ENCODE measurements at regions not wholly inside any gene's neighbourhood (a gene's known extent, or its start where the extent isn't known, plus 50 kb on each side); places are given as distances from the start of the nearest gene placed in this dataset.

GRCh38 chr18:78699499-78699898 lies 280.1 kb upstream of the SALL3 start:
- TF ChIP-seq POLR2A (IDR thresholded peaks at IDR 0.05), result no peak
- TF ChIP-seq CTCF (IDR thresholded peaks at IDR 0.05), result no peak
